OCI-M1 (cell line): ENCODE measurements at regions not wholly inside any gene's neighbourhood (a gene's known extent, or its start where the extent isn't known, plus 50 kb on each side); places are given as distances from the start of the nearest gene placed in this dataset.
"Not testable (repeated sequence)": the region's sequence is repeated elsewhere in the genome, so short reads cannot be mapped to it uniquely, and the experiment has no call there.

Source experiments
- DNase-seq: peaks from one replicate; lab custom pipeline; 2025; lab: John Stamatoyannopoulos, UW

DNA sequence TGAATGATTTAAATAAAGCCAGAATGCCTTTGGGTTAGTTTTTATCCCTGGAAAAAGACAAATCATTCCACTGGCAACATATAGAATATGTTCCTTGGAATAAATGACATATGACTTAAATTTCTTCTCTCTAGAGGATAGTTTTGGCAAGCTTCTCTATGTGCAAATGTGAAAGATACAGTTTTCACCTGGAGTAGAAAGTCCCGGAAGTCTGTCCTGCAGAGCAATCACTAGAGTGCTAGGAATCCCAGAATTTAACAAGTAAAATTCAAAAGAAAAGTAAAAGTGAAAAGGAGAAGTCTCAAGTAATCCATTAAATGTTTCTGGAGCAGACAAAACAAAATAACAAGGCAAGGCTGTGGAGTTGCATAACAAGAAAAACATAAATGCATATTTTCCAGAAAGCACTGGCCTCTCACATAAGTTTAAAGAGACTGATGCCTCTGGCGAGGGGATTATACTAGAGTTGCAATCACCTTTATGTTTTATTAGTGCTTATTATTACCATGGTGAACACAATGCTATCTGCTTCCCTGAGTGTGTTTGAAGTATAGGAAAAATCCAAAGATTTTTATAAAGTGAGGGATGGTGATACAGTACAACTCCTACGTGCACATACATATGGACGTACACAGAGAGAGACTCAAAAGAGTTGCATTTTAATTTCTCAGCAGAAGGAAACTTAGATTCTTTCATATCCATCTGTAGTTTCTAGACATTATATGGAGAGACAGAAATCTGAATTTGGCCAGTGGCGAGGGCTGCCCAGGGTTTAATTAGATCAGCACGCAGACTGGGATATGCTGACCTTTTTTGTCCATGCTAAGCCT, 188.3 kb upstream of the ANKRD55 start:
- DNase-seq = no peak

DNA sequence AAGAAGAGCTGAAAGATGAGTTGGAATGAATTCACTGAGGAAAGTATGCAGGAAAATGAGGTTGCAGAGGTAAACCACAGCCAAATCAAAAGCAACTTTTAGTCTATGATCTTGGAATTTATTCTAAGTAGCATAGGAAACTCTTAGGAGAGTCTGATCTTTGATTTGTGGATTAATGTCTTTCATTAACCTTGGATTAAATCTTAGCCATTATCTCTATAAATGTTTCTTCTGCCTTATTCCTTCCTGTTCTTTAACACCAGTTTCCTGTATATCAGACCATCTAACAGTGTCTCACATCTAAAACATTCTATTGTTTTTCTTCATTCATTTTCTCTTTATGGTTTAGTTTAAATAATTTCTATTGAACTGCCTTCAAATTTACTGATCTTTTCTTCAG, 187.2 kb upstream of the ANKRD55 start:
- no peak for DNase-seq

DNA sequence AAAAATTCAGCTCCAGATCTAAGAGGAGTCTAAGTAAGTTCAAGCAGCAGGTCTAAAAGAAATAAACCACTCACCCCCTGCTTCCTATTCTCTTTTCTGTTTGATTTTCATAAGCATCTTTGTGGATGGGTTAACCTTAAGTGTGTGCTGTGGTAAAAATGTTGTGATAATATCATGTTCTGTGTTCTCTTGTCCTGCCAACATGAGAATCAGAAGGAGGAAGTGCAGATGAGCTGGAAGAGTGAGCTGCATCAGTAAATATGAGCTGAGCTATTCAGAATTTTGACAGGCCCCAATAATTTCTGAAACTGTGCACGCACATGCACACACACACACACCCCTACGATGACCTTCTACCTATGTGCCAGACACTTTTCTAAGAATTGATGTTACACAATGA, 186.5 kb upstream of the ANKRD55 start:
- peak; percentile 23 for DNase-seq

DNA sequence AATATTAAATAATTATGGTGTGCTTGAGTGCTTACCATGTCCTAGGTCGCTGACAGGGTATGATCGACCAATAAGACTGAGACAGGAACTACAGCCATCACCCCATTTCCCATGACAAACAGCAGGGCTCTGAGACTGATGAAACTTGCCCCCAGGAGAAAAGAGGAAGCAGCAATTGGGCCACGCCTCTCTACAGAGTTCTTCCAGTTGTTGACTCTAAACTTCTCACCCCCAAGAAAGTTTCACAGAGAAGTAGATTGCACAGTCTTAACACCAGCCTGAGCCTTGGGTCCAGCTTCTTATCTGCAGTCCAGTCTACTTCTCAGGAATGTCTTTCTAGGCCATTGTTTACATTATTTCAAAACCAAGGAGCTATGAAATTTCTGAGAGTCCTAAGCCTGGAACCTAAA, 182.2 kb upstream of the ANKRD55 start:
- DNase-seq = peak; percentile 96

DNA sequence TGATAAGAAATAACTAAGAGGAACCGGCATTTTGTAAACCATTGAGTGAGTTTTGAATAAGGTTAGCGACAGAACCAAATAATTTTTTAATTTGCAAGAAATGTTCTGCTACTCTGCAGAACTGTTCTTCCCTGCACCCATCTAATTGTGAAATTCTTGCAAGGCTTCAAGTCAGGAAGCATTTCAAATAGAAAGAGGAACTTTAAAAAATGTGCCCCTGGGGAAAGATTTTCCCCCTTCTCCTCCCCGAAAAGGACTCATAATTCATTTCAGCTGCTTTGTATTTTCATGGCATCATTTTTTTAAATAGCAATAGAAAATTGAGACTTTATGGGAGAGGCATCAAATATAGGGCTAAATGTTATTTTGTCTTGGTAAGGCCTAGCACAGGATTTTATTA, 180.9 kb upstream of the ANKRD55 start:
- DNase-seq = peak; percentile 69

DNA sequence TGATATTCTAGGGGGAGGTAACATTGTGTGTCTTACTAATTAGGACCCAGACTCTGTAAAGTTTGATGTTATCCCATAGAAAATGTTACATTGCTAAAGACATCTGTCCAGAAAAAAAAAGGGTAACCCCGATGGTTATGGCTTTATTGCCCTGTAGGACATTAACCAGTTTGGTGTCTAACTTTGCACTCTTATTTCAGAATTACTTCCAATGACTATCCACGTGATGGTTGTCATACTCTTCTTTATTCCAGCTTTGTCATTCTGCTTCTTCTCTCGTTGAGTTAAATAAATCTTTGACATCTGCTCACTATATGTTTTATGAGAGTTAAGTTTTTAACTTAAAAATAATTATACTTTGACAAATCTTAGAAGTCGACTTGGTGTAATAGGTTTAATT, 180.4 kb upstream of the ANKRD55 start:
- DNase-seq = no peak

DNA sequence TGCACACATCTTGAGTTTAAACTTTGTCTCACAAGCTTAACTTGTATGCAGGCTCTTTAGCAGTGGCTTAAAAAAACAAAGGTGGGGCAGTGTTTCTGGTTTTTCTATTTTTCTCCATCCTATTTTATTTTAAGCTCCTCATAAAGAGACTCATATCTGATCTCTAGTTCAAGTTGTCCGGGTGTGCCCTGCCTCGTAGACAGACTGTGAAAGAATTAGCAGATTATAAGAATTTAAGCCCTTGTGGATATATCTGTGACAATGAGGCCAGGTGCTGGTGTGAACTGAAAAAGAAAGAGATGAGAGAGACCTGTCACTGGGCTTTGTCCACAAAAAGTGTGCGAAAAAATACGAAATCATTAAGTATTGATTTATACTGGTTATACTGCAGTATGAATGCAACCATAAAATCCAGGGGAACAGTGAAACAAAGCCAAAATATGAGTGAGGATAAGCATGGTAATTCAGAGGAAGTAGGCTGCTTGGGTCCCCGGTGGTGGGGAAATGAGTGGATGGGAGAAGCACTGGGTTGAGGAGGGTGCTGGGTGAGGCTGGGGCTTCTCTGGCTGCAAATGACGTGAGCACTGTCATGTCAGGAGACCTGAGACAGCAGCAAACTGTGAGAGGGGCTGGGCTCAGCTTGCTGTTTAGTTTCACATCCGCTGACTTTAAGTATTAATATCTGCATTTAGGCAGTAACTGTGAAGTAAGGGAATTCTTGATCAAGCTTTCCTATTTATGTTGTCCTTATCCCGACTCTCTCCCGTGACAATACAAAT, 179.7 kb upstream of the ANKRD55 start:
- DNase-seq = no peak

DNA sequence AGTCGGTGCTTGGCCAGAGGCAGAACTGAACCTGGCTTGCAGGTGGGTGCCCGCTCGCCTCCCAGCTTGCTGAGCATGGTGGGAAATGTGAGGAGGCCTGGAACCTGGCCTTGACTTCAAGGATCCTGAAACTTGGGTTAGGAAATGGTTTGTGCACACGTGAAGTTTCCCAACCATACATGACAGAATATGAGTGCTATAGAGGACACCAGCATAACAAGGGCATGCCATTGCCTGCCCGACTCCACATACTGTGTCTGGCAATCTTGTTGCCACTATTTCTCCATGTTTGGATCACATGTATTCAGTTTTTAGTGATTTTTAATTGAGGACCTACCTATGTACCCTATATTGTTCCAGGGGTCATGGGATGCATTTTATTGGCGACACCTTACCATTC, 177.6 kb upstream of the ANKRD55 start:
- DNase-seq = no peak

DNA sequence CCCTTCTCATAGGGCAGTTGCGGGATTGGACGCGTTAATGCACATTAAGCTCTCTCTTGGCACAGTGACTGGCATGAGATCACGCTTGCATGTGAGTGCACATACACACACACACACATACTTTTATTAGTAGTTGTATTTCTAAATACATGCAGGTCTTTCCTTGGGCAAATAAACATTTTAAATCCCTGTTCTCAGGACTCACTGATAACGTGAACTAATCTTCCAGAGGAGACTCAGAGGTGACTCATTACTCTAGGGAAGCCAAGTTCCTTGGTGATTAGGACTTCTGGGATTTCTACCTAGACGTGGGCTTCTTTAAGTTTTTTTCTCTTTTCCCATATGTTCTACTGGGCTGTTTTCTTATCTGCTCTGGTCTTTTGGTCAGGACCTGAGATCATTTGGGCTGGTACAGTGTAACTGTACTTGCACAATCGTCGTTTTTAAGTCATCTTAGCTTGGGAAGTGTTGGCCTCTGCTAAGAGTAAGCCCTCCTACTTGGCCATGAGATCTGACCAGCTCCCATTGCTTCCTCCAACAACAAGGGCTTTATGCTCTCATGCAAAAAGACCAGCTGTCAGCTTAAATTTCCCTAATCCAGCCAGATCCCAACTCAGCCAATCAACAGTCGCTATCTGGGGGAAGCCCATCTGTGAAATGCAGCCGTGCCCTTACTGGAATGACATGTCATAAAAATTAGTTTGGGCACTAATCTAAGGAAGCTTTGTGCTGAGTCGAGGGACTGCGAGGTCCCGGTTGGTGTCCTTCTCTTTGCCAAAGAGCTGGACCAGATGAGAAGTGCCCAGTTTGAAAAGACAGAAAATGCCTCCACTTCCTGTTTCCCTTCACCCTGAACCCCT, 176.4 kb upstream of the ANKRD55 start:
- DNase-seq = peak; percentile 20

DNA sequence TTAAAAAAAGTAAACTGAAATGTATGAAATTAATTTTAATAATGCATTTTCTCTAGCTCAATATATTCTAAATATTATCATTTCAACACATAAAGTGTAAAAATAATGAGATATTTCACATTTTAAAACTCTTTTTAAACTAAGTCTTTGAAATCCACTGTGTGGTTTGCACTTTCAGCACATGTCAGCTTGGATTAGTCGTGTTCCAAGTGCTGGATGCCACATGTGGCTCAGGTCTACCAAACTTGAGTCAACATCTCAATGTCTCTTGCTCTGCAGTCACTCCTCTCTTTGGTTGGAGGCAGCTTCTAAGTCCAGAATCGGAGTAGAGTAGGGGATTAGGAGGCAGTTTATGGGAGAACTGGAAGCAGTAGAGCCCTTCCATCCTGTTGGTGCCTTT, 173.7 kb upstream of the ANKRD55 start:
- no peak for DNase-seq

DNA sequence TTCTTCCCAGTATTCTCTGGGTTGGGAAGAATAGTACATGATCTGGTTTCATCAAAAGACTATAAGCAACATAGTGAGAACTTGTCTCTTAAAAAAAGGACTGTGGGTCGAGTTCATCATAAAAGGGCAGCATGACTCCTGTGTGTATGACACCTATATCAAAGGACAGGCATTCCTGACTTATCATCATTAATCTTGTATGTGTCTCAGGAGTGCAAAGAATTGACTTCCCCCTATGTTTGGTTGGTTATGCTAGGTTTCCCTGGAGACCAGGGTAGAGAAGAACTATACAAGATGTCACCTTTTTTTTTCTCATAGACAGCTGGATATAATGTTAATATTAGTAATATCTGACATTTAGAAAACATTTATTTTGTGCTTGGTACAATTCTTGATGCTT, 173.1 kb upstream of the ANKRD55 start:
- DNase-seq = no peak

DNA sequence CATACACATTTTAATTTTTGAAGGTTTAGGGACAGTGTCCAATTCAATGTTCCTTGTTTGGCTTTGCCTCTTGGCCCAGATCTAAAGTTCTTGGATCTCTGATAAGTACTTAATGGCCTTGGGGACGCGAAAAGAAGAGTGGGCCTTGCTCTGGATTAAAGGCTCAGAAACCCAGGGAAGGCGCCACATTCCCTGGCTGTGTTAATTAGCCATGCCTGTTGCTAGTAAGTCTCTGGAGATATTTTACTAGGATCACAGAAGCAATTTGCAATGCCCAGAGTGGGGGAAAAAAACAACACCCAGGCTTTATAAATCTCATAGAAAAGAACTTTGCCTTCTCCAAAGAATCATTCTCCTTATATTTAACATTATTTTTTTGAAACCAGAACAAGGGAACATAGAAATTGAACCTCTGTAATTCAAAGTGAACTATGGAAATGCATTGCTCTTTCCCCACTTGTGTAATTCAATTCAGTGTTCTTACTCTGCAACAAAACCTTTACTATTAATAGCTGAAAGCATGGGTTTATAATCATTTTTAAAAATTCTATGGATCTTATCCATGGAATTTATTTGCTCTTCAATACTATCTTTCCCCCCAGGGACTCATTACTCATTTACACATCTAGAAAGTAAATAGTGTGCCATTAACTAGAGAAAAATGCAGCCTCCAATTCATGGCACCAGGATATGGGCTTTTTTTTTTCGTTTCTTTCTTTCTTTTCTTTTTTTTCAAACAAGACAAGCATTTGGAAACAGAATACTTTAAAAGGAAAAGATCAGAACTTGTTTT, 172.2 kb upstream of the ANKRD55 start:
- DNase-seq = no peak

DNA sequence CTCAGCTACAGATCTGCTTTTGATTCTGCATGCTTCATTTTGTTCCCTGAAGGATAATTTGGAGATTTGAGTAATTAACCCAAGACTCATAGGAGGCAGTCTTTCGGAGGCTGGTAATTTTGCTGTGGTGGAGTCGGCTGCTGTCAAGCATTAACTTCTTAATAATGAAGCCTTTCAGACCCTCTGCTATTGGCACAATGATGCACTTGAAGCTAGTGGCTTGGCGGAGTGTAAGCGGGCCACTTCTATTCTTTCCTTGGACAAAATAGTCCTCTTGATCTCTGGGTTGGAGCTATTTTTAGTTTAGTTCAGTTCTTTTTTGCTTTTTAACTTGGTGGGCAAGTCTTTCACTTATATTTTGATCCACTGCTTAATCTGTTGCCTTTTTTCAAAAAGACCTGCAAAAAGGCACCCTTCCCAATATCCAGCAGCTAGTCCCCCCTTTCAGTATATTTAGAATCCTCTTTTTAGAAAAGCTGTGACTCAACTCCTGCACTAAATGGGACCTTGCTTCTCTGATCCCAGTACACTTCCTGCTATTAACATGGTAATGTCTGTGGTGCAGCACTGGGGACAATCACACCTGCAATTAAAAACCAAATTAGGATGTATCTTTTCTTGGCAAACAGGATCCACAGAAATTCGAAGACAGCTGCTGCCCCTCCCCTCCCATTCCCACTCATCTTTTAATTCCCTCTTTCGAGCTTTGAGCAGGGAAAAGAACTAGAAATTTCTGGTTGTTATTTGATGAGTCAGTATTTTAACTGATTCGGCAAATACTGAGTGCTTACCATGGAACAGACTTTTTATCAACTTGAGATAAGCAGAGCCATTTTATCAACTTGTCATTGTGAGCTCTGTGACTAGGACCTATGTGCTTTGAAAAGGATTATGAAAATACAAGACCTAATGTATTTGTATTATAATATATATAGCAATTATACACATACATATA, 169.4 kb upstream of the ANKRD55 start:
- peak; percentile 50 for DNase-seq

DNA sequence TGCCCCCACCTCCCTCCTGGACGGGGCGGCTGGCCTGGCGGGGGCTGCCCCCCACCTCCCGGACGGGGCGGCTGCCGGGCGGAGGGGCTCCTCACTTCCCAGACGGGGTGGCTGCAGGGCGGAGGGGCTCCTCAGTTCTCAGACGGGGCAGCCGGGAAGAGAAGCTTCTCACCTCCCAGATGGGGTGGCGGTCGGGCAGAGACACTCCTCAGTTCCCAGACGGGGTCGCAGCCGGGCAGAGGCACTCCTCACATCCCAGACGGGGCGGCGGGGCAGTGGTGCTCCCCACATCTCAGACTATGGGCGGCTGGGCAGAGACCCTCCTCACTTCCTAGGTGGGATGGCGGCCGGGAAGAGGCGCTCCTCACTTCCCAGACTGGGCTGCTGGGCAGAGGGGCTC, 164.7 kb upstream of the ANKRD55 start:
- DNase-seq = not testable (repeated sequence)

DNA sequence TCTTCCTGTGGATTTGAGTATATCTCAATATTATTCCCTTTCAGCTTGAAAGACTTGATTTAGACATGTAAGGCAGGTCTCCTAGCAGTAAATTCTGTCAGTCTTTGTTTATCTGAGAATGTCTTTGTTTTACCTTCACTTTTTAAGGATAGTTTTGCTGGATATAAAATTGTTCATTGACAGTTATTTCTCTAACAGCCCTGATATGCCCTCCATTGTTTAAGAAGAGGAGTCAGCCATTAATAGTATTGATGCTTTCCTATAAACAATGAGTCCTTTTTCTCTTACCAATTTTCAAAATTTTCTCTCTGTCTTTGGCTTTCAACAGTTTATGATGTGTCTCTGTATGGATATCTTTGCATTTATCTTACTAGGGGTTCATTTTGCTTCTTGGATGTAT, 163.5 kb upstream of the ANKRD55 start:
- DNase-seq = no peak

DNA sequence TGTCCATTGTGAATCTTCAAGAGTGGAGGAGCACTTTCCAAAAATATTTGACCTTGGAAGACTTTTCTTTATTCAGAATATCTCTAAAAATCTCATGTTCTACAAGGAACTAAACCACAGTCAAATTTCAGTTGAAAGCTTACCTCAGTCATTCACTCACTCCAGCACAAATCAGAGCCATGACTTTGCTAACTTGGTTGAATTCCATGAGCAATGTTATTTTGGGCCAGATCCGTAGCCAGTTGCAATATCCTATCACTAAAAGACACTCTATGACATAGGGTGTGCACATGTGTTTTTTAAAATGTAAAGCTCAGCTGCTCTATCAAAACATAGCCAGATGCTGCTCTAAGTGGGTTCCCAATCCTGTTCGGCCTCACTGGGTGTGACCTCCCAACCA, 156.1 kb upstream of the ANKRD55 start:
- DNase-seq = no peak

DNA sequence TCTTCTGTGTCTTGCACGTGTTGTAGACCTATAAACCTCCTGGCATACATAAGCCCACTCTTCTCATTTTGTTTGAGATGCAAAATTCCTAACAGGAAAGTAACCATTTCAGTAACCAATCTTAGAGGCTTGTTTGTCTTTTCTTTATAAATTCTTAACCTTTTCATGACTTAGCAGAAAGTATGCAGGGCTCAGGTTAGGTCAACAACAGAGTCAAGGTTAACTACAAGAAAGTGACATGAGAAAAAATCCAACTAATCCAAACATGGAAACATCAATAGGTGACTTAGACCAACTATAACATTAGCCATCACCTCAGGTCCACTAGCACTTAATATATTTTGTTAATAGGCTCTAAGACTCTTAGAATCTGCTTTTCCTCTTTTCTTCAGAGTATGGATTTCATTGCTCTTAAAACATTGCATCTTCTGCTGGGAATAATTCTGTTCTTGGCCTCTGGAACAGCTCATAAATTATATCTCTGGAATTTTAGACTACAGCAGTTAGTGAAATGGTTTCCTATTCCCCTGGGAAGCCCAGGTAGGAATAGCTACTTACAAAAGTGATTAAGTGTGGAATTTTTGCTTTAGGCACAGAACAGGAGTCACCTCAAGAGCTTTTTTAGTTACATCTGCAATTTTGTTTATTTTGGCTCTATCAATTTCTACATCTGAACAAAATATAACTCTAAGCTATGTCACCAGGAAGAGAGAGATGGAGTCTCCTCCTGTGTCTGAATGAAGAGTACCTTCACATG, 155.3 kb upstream of the ANKRD55 start:
- no peak for DNase-seq

DNA sequence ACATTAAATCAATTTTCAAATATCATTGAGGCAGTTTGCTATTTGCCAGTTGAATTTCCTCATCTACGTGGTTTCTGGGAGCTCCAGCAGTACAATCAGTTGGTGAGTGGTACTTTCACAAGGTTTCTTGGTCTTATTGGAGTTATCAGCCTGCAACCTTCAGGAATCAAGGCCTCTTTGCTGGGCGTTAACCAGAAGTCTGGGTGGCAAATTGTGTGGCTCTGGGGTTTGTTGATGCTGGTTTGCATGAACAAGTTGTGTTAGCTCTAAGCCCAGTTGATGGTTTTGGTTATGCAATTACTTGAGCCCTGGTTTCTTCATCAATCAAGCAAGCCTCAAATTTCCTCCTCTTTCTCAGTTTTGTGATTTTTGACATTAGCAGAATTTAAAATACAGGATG, 152.9 kb upstream of the ANKRD55 start:
- DNase-seq = no peak

DNA sequence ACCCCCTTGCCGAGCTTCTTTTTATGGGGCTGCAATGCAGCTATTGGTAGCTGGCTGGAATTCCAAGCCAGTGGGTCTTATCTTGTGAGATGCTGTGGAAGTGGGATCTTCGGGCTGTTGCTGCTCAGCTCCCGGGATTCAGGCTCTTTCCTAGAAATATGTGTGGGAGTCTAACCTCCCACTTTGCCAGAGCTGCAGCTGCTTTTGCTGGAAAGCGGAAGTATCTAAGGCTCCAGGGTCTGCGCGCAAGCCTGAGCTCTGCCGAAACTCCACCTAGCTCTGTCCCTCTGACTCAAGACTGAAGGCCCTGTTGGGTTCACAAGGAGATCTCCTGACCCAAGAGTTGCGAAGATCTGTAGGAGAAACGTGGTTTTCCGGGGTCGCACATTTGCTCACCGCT, 151.1 kb upstream of the ANKRD55 start:
- DNase-seq = no peak

DNA sequence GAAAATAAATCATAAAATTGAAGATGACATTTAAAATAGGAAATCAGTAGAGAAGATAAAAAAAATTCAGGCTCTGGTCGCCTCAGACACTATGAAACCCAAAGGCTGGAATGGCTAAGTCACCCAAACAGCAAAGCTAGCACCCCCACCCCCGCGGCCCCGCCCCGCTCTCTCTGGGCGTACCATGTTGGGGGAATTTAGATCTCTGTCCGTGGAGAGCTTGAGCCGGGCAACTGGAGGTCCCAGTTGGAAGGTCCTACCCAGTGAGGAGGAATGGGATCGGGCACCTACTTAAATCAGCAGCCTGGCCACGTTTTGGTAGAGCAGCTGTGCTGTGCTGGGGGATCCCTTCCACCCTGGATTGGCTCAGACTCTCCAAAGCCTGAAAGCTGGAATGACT, 150.6 kb upstream of the ANKRD55 start:
- DNase-seq = no peak
